ENCODE measurements at regions not wholly inside any gene's neighbourhood (a gene's known extent, or its start where the extent isn't known, plus 50 kb on each side); places are given as distances from the start of the nearest gene placed in this dataset.

DNA sequence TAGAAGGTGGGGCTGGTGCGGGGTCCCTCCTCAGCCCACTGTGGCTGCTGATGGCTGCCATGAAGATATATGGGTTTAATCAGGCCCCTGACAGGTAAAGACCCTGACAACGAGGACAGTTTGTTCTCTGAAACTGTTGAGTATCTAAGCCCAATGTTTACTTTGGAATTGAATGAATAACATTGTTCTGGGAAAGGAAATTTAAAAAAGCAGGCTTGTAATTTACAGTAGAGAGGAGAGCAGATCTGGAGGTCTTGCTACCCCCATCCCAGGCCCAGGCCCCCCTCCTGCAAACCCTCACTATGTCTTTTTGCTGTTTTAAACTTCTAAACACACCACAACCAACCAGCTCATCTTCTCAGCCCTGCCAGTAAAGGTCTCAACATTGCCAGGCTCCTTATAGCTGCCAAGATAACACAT, 171.3 kb downstream of the CDC5L start:
- H3K27me3 Mint-ChIP-seq, result peaks cover 29 to 40% of the 10 kb centered on the region in 2 donors
- ATAC-seq, result no peak
- H3K36me3 Mint-ChIP-seq, result no peaks in the 10 kb centered on the region

DNA sequence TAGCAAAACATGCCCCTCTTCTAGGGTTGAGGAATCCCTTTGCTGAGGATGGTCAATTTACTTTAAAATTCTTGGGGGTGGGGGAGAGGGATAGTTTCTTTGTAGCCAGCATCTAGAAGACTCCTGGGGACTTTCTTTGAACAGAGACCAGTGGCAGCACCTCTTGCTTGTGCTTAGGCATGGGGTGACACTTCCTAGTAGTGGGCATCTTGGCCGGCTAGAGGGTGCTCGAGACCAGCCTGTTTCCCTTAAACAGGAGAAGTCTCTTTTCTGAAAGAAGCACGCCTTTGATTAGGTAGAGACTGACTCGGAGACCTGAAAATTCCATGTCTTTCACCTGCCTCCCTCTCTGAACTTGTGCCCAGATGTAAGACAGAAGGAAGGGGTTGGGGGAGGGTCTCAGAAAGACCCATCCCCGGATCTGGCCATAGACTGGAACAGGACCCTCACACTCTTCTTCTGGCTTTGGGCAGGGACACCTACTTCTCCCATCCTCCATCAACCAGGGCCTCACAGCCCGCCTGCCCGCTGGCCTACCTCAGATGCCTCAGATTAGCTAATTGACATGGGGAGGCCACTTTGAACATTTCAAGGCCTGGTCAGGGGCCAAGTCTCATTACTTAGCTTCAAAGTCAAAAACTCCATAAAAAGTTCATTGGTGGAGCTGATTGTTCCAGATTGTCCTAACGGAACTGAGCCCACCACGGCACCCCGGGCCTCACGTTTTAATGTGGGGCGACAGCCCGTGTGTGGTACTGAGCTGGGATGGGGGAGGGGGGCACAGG, 172.2 kb downstream of the CDC5L start:
- Mint-ChIP-seq H3K4me1 (ENCODE audit: low read depth in 2 of 2) (peaks cover 0 to 4% of the 10 kb centered on the region in 2 donors), H3K27me3 (peaks cover 29 to 40% of the 10 kb centered on the region in 2 donors), H3K4me3 (no peak overlapping the region), H3K36me3 (no peaks in the 10 kb centered on the region), H3K27ac (no peak overlapping the region), H3K9me3 (no peaks in the 10 kb centered on the region)
- ATAC-seq, result no peak
- DNase-seq (ENCODE audit: low spot score), result no peak

More for the DNA sequence above, 171.3 kb downstream of the CDC5L start:
- peaks cover 0 to 4% of the 10 kb centered on the region in 2 donors for H3K4me1 Mint-ChIP-seq (ENCODE audit: low read depth in 2 of 2)
- no peak overlapping the region for H3K27ac Mint-ChIP-seq
- H3K9me3 Mint-ChIP-seq, result no peaks in the 10 kb centered on the region
- DNase-seq (ENCODE audit: low spot score), result no peak
- no peak overlapping the region for H3K4me3 Mint-ChIP-seq

DNA sequence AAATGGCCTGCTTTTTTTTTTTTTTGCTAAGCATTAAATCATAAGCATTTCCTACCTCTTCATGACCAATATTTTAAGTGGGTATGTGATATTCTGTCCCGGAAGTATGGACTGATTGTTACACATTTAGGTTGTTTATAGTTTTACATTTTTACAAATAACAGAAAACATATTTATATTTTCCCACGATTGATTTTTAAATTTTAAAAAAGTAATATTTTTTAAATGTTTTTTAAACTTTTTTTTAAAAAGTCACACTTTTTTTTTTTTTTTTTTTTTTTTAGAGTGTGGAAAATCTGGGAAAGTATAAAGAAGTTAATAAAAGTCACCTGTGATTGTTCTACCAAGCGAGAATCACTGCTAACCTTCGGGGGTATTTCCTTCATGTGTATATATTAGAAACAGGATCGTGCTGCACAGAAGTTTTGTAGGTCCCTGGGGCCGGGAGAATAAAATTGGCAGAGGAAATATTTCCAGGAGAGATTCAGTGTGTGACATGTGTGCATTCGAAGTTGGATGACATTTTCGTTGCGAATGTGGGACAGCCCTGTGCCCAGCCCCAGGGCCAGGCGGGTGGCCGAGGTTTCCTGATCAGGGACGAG, 173.1 kb downstream of the CDC5L start:
- ATAC-seq (no peak), DNase-seq (ENCODE audit: low spot score) (no peak)
- no peak overlapping the region for H3K27ac Mint-ChIP-seq
- H3K9me3 Mint-ChIP-seq, result no peaks in the 10 kb centered on the region
- peaks cover 28 to 40% of the 10 kb centered on the region in 2 donors for H3K27me3 Mint-ChIP-seq
- no peak overlapping the region for H3K4me3 Mint-ChIP-seq
- no peaks in the 10 kb centered on the region for H3K36me3 Mint-ChIP-seq
- H3K4me1 Mint-ChIP-seq (ENCODE audit: low read depth in 2 of 2), result peaks cover 0 to 4% of the 10 kb centered on the region in 2 donors

GRCh38 chr6:44561060-44561623, 173.6 kb downstream of the CDC5L start:
- H3K4me3 Mint-ChIP-seq, result no peak overlapping the region
- H3K27me3 Mint-ChIP-seq, result peaks cover 26 to 40% of the 10 kb centered on the region in 2 donors
- H3K27ac Mint-ChIP-seq, result no peak overlapping the region
- DNase-seq (ENCODE audit: low spot score) (no peak), ATAC-seq (no peak)
- no peaks in the 10 kb centered on the region for H3K36me3 Mint-ChIP-seq
- H3K4me1 Mint-ChIP-seq (ENCODE audit: low read depth in 2 of 2), result peaks cover 0 to 4% of the 10 kb centered on the region in 2 donors
- H3K9me3 Mint-ChIP-seq, result no peaks in the 10 kb centered on the region

DNA sequence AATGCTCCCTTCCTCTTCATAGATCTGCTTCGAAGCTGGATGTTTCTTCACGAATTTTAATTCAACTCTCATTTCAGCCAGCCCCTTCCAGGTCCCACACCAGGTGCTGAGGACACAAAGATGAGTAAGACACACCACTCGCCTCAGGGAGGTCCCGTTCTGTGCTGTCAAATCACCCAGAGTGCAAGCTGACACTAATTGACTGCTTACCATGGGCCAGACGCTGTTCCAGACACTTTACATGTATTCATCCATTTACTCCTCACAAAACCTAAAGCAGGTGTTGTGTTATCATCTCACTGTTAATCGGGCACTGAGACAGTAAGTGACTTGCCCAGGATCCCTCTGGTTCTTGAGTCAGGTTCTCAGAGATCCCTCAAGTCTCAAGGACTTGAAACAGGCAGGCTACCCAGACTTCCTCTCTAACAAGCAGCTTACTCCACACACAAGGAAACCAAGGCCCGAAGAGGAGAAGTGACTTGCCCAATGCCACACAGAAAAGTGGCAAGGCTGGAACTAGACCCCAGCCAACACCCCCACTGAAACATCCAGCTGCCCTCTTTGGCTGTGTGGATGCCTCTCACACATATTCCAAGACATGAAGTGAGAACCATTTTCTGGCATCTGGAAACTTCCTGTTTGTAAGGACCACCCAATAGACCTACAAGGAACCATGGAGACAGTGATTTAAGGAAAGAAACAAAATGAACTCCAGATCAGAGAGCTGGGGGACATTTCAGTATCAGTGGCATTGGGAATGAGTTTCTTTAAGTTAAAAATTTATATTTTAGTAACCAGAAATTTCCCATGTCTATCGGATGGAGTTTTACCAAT, 174.5 kb downstream of the CDC5L start:
- Mint-ChIP-seq H3K9me3 (no peaks in the 10 kb centered on the region), H3K4me1 (ENCODE audit: low read depth in 2 of 2) (peaks cover 0 to 4% of the 10 kb centered on the region in 2 donors), H3K36me3 (no peaks in the 10 kb centered on the region), H3K4me3 (no peak overlapping the region), H3K27ac (no peak overlapping the region), H3K27me3 (peaks cover 25 to 48% of the 10 kb centered on the region in 2 donors)
- DNase-seq (ENCODE audit: low spot score) (no peak), ATAC-seq (no peak)

- no peaks in the 10 kb centered on the region for H3K9me3 Mint-ChIP-seq
- no peak for DNase-seq (ENCODE audit: low spot score)
- ATAC-seq, result peak in 1 of 2 donors; percentile 58
- H3K27ac Mint-ChIP-seq, result no peak overlapping the region
- H3K27me3 Mint-ChIP-seq, result peaks cover 18 to 37% of the 10 kb centered on the region in 2 donors
- H3K36me3 Mint-ChIP-seq, result no peaks in the 10 kb centered on the region
- H3K4me3 Mint-ChIP-seq, result no peak overlapping the region
- H3K4me1 Mint-ChIP-seq (ENCODE audit: low read depth in 2 of 2), result peaks cover 0 to 4% of the 10 kb centered on the region in 2 donors
Observed at GRCh38 chr6:44563397-44563796, 175.9 kb downstream of the CDC5L start.

DNA sequence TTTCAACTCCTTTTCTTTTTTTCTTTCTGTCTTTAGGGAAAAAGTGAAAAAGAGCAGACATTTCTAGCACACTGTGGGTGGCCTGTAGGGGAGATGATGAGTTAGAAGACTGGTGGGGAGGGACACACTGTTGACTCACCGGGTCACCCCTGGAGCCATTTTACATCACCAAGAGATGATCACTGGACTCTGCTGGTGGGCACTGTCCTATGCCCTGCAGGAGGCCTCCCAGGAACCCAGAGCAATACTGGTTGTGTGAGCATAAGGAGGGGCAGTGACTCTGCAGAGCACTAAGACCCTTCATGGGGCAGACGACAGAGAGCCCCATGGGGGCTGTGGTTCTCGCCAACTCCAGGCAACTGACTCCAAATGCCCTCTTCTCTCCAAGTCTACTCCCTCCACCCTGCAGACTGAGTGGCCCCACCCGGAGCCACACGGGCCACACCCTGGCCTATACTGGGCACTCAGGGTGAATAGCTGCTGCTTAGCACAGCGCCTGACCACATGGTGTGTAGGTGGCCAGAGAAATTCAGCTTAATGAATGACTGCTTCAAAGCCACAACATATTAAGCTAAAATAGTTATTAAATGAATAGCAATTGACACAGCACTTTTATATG, 177.5 kb downstream of the CDC5L start:
- Mint-ChIP-seq H3K9me3 (no peaks in the 10 kb centered on the region), H3K36me3 (no peaks in the 10 kb centered on the region), H3K4me3 (no peak overlapping the region), H3K4me1 (ENCODE audit: low read depth in 2 of 2) (peaks cover 0 to 4% of the 10 kb centered on the region in 2 donors), H3K27me3 (peaks cover 10 to 25% of the 10 kb centered on the region in 2 donors), H3K27ac (no peak overlapping the region)
- DNase-seq (ENCODE audit: low spot score) (no peak), ATAC-seq (peak; percentile 22 to 43)

GRCh38 chr6:44567406-44567805, 179.9 kb downstream of the CDC5L start:
- H3K27ac Mint-ChIP-seq, result no peak overlapping the region
- no peak for ATAC-seq
- no peak for DNase-seq (ENCODE audit: low spot score)
- H3K36me3 Mint-ChIP-seq, result no peaks in the 10 kb centered on the region
- no peaks in the 10 kb centered on the region for H3K4me1 Mint-ChIP-seq (ENCODE audit: low read depth in 2 of 2)
- H3K4me3 Mint-ChIP-seq, result no peak overlapping the region
- peaks cover 3 to 16% of the 10 kb centered on the region in 2 donors for H3K27me3 Mint-ChIP-seq
- H3K9me3 Mint-ChIP-seq, result no peaks in the 10 kb centered on the region

DNA sequence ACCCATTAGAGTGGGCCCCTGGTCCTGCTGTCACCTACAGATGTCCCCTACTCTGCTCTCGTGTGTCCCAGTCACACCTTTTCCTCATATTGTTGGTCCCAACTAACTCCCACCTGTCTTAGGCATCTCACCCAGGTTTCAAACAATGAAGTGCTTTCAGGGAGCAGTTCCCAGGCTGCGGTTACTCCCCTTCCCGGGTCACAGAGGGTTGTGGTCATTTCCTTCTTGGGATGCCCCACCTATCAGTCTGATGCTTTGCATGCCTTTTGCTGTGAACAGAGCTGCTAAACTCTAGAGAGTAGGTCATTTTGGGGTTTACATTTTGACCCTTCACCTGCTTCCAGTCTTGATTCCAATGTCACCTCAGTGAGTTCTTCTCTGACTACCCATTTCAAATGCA, 181.6 kb downstream of the CDC5L start:
- H3K27ac Mint-ChIP-seq, result no peak overlapping the region
- ATAC-seq, result no peak
- H3K4me3 Mint-ChIP-seq, result no peak overlapping the region
- no peaks in the 10 kb centered on the region for H3K36me3 Mint-ChIP-seq
- H3K4me1 Mint-ChIP-seq (ENCODE audit: low read depth in 2 of 2), result no peaks in the 10 kb centered on the region
- H3K27me3 Mint-ChIP-seq, result peaks cover 5 to 16% of the 10 kb centered on the region in 2 donors
- no peak for DNase-seq (ENCODE audit: low spot score)
- H3K9me3 Mint-ChIP-seq, result no peaks in the 10 kb centered on the region

DNA sequence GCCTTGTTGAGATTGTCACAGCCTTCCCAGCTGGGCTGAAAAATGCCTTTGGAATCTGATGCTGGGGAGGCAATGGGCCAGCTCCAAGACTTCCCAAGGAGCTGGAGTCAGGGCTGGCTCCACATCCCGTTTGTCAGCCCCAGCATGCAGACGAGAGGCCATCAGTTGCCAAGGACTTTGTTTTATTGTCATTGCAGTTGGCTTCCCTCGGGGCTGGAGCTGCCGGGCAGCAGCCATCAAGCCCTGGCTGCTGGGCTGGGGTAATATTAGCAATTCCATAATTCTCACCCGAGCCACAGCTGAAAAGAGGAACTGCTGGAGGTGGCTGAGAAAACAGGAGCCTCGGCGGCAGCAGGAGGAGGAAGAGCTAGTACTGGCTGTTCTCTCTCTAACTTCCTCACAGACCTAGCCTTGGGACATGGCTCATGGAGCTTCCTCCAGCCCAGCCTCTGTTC, 182.5 kb downstream of the CDC5L start:
- no peaks in the 10 kb centered on the region for H3K4me1 Mint-ChIP-seq (ENCODE audit: low read depth in 2 of 2)
- no peak overlapping the region for H3K27ac Mint-ChIP-seq
- no peak for ATAC-seq
- H3K4me3 Mint-ChIP-seq, result no peak overlapping the region
- H3K27me3 Mint-ChIP-seq, result peaks cover 5 to 16% of the 10 kb centered on the region in 2 donors
- no peaks in the 10 kb centered on the region for H3K9me3 Mint-ChIP-seq
- no peak for DNase-seq (ENCODE audit: low spot score)
- no peaks in the 10 kb centered on the region for H3K36me3 Mint-ChIP-seq

GRCh38 chr6:44571510-44571909, 184.0 kb downstream of the CDC5L start:
- ATAC-seq (no peak), DNase-seq (ENCODE audit: low spot score) (no peak)
- H3K27ac Mint-ChIP-seq, result no peak overlapping the region
- peaks cover 5 to 14% of the 10 kb centered on the region in 2 donors for H3K27me3 Mint-ChIP-seq
- no peaks in the 10 kb centered on the region for H3K4me1 Mint-ChIP-seq (ENCODE audit: low read depth in 2 of 2)
- no peak overlapping the region for H3K4me3 Mint-ChIP-seq
- H3K9me3 Mint-ChIP-seq, result no peaks in the 10 kb centered on the region
- H3K36me3 Mint-ChIP-seq, result no peaks in the 10 kb centered on the region

DNA sequence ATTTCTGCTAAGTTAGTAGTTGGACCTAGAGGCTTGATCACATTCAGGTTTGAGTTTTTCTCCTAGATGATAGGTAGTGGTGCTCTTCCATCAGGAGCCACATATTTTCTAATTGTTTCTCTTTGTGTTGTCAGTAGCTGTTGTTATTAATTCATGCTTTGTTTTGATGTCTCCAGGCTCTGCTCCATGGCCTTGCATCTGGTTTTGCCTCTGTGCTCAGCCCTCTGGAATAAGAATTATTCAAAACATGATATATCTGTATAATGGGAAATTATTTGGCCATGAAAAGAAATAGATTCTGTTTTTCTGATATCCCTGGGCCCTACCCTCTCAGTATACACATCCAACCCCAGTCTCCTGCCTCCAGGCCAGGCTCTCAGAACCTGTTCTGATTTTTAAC, 184.8 kb downstream of the CDC5L start:
- Mint-ChIP-seq H3K4me3 (no peak overlapping the region), H3K4me1 (ENCODE audit: low read depth in 2 of 2) (no peaks in the 10 kb centered on the region), H3K9me3 (no peaks in the 10 kb centered on the region), H3K36me3 (no peaks in the 10 kb centered on the region), H3K27ac (no peak overlapping the region), H3K27me3 (peaks cover 5 to 8% of the 10 kb centered on the region in 2 donors)
- ATAC-seq, result no peak
- no peak for DNase-seq (ENCODE audit: low spot score)

GRCh38 chr6:44575644-44576043, 188.1 kb downstream of the CDC5L start:
- no peak for DNase-seq (ENCODE audit: low spot score)
- Mint-ChIP-seq H3K4me3 (no peak overlapping the region), H3K36me3 (no peaks in the 10 kb centered on the region), H3K27me3 (peaks cover 9 to 16% of the 10 kb centered on the region in 2 donors), H3K9me3 (no peaks in the 10 kb centered on the region), H3K4me1 (ENCODE audit: low read depth in 2 of 2) (no peaks in the 10 kb centered on the region), H3K27ac (no peak overlapping the region)
- no peak for ATAC-seq

All from natural killer cell treated with Interleukin-12 subunit alpha and Interleukin-12 subunit beta and Interleukin-15 and Interleukin-18, amount 100 ng/mL, for 72 hours (primary cell).